NCI-H2171 treated with DMSO at 0.1 percent for 48 hours (cell line): ENCODE measurements at regions not wholly inside any gene's neighbourhood (a gene's known extent, or its start where the extent isn't known, plus 50 kb on each side); places are given as distances from the start of the nearest gene placed in this dataset.
A peak's percentile ranks its signal among the peaks of the same experiment; 100 is the strongest.
"Not testable (repeated sequence)": the region's sequence is repeated elsewhere in the genome, so short reads cannot be mapped to it uniquely, and the experiment has no call there.

Experiments used
- DNase-seq: peaks from one replicate; lab custom pipeline; 2025; lab: John Stamatoyannopoulos, UW

DNA sequence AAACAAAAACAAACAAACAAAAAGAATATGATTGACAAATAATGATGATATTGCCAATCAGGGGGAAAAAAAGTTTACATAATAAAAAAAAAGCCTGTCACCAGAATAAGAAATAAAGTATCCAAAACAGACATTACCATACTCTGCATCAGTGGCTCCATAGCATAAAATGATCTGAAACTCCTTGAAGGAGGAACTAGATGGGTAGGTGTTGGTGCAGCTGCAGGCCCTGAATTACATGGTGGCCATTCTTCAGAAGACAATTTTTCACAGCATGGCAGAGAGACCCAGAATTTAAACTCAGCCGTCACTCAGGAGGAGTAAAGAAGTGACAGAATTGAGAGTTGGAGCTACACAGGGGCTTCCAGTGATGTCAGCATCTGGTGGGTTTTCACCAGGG lies 60.2 kb downstream of the GLUL start:
- no peak for DNase-seq

DNA sequence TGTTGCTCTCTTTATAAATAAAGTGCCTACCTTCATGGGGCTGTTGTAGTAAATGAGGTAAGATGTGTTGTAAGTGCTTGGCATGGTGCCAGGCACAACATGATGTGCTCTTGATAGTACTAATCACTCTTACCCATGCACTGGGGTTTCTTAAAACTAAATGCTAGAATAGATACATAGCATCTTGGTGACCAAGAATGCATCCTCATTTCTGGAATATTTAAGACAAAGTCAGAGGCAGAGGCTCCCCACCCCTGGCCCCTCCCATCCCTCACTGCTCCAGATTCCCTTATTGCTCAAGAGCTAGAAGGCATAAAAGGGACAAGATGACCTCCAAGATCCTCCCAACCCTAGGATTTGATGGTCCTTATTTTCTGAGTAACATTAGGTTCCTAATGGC lies 61.3 kb downstream of the GLUL start:
- peak; percentile 43 for DNase-seq

DNA sequence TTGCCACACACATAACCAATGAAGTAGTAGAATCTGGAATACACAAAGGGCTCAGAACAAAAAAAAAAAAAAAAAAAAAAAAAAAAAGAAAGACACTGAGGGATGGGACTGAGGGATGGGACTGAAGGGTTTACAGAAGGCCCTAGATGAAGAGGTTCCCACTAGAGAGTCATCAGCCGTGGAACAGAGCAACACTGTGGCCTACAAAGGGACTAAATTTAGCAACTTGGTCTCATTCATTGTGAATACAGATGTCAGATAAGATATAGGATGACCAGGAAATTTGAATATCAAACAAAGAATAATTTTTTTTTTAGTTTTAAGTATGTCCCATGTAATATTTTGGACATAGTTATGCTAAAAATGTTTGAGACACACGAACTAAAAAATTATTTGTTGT lies 62.1 kb downstream of the GLUL start:
- no peak for DNase-seq

DNA sequence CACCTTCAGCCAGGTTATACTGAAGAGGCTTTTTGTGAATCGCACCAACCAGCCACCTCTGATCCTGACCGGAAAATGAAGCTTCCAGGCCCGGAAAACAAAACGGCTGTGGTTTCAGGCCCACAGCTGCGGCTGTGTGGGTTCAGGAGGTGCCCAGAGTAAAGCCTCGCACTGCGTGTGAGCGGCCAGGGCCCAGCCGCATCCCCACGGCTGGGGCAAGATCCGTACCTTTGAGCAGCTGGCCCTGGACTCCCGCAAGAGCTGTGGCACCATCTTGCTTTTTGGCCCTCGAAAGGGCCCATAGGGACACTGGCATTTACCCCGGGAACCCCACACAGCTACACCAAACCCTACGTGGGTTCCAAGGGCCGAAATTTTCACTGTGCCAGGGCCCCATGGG lies 63.0 kb downstream of the GLUL start:
- DNase-seq, result no peak

DNA sequence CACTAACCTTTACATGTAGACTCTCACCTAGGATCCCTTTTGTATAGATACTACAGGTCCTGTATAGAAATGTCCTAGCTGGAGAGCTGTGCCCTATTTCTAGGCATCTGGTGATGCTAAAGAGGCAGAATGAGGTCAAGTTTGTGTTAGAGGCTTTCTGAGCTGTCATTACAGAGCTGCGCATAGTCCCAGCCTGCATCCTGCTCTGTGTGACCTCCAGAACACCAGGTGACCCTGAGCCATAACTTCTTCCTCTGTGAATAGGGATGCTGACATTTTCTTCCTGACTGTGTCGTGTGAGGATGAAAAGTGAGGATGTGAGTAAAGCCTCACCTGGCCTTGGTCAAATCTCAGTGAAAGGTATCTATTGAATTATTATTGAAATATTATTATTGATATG lies 66.3 kb downstream of the GLUL start:
- DNase-seq, result no peak

DNA sequence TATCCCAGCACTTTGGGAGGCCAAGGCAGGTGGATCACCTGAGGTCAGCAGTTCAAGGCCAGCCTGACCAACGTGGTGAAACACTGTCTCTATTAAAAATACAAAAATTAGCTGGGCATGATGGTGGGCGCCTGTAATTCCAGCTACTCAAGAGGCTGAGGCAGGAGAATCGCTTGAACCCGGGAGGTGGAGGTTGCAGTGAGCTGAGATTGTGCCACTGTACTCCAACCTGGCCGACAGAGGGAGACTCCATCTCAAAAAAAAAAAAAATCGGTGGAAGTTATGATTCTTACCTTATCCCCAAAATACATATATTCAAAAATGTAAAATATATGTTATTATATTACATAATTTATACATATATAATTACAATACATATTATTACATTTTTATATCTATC lies 70.1 kb downstream of the GLUL start:
- not testable (repeated sequence) for DNase-seq

DNA sequence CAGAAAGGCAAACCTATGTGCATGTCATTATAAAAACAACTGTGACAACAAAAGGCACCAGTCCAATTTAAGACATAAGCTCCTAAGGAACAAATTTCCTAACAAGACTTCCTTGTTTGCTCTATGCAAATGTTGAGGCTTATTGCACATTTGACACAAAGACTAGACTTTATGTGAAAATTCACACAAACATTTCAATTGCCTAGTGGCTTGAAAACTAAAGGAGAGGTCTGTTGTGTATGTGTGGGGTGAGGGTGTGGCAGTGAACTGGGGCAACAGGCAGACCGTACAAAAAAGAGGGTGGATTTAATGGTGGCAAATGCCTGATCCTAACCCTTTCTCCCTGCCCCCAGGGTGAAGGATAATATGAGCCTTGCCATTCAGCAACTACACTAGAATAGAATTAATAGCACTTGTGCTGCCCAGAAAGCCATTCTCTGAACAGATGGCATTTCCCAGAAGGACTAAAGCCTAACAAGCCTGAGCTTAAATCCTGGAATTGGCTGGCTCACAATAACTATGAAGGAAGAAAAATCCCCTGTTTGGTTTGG lies 73.9 kb downstream of the GLUL start:
- peak; percentile 92 for DNase-seq

DNA sequence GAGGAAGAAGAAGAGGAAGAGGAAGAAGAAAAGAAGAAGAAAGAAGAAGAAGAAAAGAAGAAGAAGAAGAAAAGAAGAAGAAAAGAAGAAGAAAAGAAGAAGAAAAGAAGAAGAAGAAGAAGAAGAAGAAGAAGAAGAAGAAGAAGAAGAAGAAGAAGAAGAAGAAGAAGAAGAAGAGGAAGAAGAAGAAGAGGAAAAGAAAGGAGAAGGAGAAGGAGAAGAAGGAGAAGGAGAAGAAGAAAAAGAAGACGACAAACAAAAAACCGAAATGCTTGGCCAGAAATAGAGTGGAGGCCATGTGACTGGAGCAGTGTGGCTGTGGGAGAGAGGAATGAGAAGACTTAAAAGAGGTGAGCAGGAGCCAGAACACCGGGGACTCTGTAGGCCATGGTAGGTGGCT lies 75.1 kb downstream of the GLUL start:
- not testable (repeated sequence) for DNase-seq

DNA sequence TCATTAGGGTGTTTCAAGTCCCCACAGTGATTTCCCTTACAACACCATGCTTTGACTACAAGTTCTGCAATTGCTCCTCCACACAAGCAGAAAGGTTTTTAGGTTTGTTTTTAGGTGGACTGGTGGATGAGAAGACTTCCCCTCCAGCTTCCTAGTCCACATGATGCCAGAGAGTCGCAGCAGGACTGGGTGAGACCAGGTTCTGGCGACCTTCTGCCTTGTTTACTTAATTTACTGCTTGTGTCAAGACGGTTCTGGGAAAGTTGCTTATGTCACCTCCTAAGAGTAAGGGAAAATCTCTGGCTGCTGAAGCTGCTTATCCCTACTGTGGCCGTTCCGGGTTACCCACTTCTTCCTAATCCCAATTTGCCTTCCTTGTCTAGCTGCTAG lies 76.4 kb downstream of the GLUL start:
- no peak for DNase-seq

DNA sequence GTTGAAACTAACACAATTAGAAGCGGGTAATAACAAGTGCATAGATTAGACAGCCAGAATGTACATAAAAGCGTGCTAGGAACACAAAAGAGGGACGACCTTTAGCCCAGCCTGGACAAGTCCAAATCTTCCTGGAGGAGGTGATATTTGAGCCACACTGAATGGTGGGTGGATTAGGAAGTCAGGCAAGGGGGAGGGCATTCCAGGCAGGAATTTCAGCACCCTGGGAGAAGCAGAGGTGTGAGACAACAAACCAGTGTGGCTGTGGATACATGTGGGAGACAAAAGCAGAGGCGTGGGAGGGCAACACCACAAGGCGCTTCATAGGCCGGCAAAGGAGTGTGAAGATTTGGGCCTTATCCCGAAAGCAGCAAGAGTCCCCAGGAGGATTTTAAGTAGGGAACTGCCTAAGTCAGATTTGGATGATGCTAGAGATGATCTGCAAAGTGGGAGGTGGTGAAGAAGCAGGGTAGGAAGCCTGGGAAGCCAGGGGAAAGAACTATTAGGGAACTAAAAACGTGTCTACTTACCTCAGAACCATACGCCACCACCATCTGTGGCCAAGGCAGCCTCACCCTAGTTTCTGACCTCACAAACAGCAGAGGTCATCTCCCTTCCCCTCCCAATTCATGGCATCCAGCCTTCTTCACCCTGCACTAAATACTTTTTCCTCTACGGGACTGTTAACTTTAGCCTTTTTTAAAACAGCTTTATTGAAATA lies 81.8 kb downstream of the GLUL start:
- no peak for DNase-seq

DNA sequence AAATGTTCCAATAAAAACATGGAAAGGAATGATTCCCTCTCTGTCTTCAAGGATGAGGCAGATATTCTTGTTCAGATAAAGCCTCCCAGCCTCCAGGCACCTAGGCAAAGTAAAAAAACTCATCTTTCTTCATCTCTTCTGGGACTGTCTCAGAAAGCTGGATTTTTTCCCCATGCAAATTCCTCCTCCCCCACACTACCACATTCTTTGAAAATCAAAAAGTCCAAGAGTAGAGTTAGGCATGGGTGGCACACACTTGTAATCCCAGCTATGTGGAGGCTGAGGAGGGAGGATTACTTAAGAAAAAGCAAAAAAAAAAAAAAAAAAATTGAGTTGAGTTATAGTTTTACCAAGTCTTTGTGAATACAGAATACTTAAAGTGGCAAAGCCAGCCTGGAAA lies 82.8 kb downstream of the GLUL start:
- DNase-seq, result no peak

DNA sequence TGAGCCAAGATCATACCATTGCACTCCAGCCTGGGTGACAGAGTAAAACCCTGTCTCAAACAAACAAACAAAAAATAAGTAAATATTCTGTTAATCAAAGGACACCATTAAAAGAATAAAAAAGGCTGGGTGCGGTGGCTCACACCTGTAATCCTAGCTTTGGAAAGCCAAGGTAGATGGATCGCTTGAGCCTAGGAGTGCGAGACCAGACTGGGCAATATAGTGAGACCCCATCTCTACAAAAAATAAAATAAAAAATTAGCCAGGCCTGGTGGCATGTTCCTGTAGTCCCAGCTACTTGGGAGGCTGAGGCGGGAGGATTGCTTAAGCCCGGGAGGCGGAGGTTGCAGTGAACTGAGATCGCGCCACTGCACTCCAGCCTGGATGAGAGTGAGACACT lies 84.1 kb downstream of the GLUL start:
- not testable (repeated sequence) for DNase-seq

DNA sequence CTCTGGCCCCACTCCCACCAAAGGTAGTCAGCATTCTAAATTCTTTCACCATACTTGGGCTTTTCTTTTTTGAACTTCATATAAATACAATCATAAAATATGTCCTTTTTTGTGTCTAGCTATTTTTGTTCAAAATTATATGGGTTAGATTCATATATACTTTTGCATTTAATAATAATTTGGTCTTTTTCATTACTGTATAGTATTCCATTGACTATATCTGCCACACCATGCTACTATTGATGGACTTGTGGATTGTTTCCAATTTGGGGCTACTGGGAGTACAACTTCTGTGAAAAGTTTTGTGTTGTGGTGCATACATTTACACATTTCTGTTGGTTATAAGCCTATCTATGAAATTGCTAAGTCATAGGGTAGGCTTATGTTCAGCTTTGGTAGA lies 85.7 kb downstream of the GLUL start:
- DNase-seq, result no peak

DNA sequence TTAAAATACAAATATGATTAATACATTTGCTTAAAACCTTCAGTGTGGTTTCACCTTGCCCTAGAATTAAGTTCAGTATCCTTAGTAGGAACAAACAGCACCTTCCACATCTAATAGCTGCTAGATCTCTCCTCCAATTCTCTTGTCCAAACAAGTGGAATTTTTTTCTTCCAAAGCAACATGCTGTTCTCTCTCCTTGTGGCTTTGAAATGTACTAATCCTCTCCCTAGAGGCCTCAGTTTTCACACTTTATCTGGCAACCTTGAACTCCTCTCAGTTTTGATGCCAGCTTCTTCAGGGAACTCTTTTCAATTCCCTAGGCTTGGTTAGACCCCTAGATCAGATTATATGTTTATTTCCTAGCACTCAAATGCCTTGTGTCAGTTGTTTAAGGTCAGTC lies 87.0 kb downstream of the GLUL start:
- DNase-seq, result peak; percentile 68

DNA sequence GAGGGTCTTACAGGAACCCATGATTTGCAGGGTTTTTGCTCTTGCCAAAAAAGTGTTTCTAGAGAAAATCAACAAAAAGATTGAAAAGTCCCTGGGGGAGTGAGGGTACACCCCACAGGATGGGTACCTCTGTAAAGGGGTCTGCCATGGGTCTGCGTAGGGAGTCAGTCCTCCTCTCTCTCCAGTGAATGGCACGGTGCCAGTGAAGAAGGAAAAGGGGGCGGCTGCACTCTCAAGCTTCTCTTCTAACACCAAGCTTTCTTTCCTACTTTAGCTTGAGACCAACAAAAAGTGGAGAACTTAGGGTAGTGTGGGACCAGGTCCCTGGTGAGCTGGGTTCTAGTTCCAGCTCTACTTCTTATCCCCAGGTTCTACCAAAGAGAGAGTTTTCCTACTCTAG lies 87.4 kb downstream of the GLUL start:
- DNase-seq, result no peak

DNA sequence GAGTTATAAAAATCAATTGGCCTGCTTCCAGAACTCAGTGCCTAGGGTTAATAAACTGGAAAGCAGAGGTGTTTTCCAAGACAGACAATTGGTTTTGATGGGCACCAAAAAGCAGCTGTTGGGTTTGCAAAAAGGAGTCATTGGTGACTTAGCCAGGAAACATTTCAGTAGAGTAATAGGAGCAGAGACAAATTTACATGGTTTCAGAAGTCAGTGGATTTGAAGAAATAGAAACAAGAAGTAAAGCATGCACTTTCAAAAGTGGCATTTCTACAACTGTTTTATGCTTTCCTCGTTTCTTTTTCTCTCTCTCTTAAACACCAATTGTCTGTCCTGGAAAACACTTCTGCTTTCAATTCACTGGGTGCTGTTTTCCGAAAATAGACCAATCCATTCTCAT lies 87.8 kb downstream of the GLUL start:
- DNase-seq, result peak; percentile 35

DNA sequence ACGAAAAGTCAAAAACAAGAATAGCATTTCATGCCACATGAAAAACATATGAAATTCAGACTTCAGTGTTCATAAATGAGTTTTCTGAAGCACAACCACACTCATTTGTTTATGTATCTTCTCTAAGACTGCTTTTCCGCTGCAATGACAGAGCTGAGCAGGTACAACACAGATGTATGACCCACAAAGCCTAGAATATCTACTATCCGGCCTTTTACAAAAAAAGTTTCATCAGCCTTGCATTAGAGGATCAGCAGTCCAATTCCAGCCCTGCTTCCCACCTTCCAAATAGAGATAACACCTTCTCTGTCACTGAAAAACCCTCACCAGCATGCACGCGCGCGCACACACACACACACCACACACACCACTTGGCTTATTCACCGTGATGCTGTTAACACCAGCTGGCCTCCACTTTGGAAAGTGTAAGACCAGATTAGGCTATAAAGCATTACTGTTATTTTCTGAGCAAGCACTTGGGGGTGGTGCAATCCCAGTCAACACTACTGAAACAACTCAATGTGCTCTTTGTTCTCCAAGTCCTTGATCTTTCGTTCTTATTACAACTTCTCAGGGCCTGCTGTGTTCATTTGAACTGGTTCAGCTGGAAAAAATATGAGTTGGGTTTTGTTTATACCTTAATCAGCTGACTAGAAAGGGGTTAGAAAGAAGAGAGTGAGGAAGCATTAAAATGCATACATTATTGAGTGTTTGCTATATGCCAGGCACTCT lies 90.0 kb downstream of the GLUL start:
- no peak for DNase-seq

DNA sequence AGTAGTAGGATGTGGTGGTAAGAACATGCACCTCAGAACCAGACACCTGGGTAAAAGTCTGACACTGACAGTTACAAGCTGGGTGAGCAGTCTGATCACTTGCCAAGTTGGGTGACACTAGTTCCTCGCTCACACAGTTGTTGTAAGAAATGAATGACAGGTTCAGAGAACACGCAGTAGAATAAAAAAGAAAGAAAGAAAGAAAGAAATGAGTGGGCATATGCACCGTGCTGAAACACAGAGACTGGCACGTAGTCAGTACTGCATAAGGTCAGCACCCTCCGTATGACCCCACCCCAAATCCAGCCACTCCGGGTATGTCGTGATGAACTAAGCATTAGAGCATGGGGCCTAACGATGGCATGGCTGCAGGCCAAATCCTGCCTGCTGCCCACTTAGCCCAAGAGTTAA lies 90.6 kb downstream of the GLUL start:
- no peak for DNase-seq

DNA sequence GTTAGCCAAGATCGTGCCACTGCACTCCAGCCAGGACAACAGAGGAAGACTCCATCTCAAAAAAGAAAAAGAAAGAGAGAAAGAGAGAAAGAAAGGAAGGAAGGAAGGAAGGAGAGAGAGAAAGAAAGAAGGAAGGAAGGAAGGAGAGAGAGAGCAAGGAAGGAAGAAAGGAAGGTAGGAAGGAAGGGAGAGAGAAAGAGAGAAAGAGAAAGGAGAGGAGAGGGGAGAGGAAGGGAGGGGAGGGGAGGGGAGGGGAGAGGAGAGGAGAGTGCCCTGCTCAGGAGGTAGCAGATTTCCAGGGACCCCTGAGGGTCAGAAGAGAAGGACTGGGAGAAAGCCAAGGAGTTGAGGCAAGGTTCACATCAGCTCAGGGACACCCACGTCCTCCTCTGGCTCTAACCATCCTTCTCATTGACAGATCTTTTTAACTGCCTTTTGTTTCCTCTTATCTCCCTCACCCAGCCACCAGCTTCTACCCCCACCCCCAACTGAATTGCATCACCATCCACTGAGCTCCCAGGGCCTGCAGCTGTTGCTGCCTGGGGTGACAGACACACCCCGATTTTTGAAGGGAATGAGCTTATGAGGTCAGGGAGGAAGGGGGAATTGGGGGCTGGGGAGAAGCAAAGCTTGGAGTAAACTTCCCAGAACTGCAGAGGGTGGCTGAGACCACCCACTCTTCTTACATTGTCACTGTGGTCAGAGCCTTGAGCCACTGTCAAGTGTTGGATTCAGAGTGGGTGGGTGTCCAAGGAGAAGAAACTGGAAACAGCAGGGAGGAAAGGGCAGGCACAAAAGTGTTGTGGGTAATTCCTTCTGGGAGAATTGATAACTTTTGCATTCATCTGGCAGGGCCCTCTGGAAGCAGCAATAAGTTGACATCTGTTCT lies 91.6 kb downstream of the GLUL start:
- peak; percentile 29 for DNase-seq

DNA sequence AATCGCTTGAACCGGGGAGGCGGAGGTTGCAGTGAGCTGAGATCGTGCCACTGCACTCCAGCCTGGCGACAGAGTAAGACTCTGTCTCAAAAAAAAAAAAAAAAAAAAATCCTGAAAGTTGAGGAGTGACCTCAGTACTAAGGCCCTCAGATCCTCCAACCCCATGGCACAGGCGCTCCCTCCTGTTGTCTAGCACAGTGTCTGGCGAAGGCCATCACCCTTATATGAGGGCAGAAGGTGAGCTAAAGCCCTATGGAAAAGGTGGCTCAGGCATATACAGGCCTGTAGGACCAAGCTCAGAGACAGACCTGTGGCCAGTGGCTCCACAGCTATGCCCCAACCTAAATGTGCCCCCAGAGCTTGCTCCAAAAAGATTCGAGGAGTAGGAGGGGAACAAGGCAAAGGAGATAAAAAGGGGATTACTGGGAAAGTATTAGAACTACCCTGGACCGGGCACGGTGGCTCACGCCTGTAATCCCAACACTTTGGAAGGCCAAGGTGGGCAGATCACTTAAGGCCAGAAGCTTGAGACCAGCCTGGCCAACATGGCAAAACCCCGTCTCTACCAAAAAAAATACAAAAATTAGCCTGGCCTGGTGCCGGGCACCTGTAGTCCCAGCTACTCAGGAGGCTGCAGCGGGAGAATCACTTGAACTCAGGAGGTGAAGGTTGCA lies 92.4 kb downstream of the GLUL start:
- not testable (repeated sequence) for DNase-seq

DNA sequence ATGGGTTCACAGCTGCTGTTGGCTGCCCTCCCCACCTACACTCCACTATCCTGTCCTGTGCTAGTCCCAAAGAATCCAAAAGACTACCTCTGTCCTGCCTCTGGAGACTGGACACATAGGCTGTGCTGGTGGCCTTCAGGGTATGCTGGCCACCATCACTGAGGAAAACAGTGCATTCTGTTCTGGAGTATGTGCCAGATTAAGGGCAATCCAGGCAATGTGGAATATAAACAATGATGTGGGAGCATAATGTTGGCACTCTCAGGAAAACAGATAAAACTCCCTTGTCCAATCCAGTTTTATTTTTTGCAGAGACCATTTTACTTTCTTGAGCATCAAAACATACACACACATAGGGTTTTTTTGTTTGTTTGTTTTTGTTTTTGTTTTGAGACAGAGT lies 94.3 kb downstream of the GLUL start:
- DNase-seq, result no peak

DNA sequence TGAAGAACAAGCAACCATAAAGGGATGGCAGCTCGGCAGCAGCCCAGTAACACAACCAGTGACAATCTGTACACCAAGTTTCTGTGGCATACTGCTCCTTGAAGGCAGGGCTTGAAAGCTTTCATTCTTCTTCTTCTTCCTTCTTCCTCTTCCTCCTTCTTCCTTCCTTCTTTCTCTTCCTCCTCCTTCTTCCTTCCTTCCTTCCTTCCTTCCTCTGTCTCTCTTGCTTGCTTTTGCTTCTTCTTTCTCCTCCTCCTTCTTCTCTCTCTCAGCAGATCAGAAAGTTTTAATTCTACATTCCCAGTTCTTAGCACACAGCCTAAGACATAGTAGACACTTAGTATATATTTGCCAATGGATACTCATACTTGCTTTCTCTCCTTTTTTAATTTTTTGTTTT lies 95.9 kb downstream of the GLUL start:
- no peak for DNase-seq
